Spleen (tissue), 7 donors: ENCODE measurements at regions not wholly inside any gene's neighbourhood (a gene's known extent, or its start where the extent isn't known, plus 50 kb on each side); places are given as distances from the start of the nearest gene placed in this dataset.

Experiments used
- CTCF ChIP-seq, 11 experiments: fragments of 200-600 bp in 7 of 11; fragments of 450-650 bp in 4 of 11; sonication (generic) in 4 of 11; IDR thresholded peaks in 8 of 11; conservative IDR thresholded peaks in 3 of 11; 1 replicate in 7 of 11; 2 replicates in 4 of 11; pipeline versions ENCODE4 v1.4.0 to v1.8.0; 2016 to 2021; ENCODE audit warnings: antibody characterized with exemption in 11 of 11, inconsistent platforms in 4 of 11, mild to moderate bottlenecking in 1 of 11
- POLR2AphosphoS5 ChIP-seq, 3 donors: sonication (generic); formaldehyde crosslinking; IDR thresholded peaks; one replicate each; pipeline ENCODE4 v1.5.1; 2017; ENCODE audit warnings: antibody characterized with exemption in 3 of 3
- donor health status: DM: no; HTN: no; CAD: no; lungs with moderate emphysema.
- donor health status: DM: no; HTN: no; CAD: no.
- donor health status: DM: no; HTN: no; CAD: no.

- no peak for TF ChIP-seq POLR2AphosphoS5 (IDR thresholded peaks at IDR 0.05)
- no peak for TF ChIP-seq CTCF (IDR thresholded peaks at IDR 0.05 in 8 of 11, conservative IDR thresholded peaks at IDR 0.05 in 3 of 11)
Observed at GRCh38 chr3:87805670-87806069, 253.1 kb downstream of the CGGBP1 start.
